H1 (cell line): ENCODE measurements at regions not wholly inside any gene's neighbourhood (a gene's known extent, or its start where the extent isn't known, plus 50 kb on each side); places are given as distances from the start of the nearest gene placed in this dataset.

Experiments
- CTCF ChIA-PET: fragments of 300-600 bp; sonication (Branson Sonifier 250); formaldehyde crosslinking; loops from one replicate; lab custom pipeline; 2021; ENCODE audit not compliant: partially characterized antibody; lab: Charles Lee
- POLR2A ChIA-PET: fragments of 300-600 bp; sonication (Branson Sonifier 250); formaldehyde crosslinking; loops from one replicate; lab custom pipeline; 2021; ENCODE audit warnings: inconsistent platforms; ENCODE audit not compliant: partially characterized antibody; lab: Charles Lee
- DNase-seq, 2 experiments: peaks; one replicate each; pipeline versions ENCODE4 v3.0.0 to v3.0.0-alpha.2; 2010 to 2022; ENCODE audit warnings: low spot score in 2 of 2, low read depth in 1 of 2, mixed read lengths in 1 of 2
- FAIRE-seq: peaks from 2 replicates; lab custom pipeline; 2011; peaks lifted over from hg19 to GRCh38; lab: Jason Lieb, UNC
- H2AFZ ChIP-seq: 2 replicates; pipeline ENCODE4 v1.8.1; 2012; ENCODE audit warnings: low read length, inconsistent platforms
- H2AK5ac ChIP-seq: 2 replicates; pipeline ENCODE4 v1.6.1; 2013; ENCODE audit warnings: low read depth, low read length
- H2BK120ac ChIP-seq: replicated peaks from 2 replicates; pipeline ENCODE3; 2013; ENCODE audit warnings: low read depth, low read length, inconsistent platforms
- H2BK12ac ChIP-seq: 2 replicates; pipeline ENCODE4 v1.6.1; 2013; ENCODE audit warnings: low read depth, low read length
- H2BK15ac ChIP-seq: 2 replicates; pipeline ENCODE4 v1.6.1; 2013; ENCODE audit warnings: low read length
- H2BK20ac ChIP-seq: 2 replicates; pipeline ENCODE4 v1.6.1; 2013; ENCODE audit warnings: low read length
- H2BK5ac ChIP-seq: 2 replicates; pipeline ENCODE4 v1.6.1; 2013; ENCODE audit warnings: low read depth, low read length
- H3K14ac ChIP-seq: 2 replicates; pipeline ENCODE4 v1.6.1; 2013; ENCODE audit warnings: inconsistent platforms; ENCODE audit not compliant: insufficient read length
- H3K18ac ChIP-seq: 2 replicates; pipeline ENCODE4 v1.6.1; 2013; ENCODE audit warnings: low read length; ENCODE audit errors: extremely low read depth
- H3K23ac ChIP-seq: 2 replicates; pipeline ENCODE4 v1.6.1; 2013; ENCODE audit warnings: inconsistent platforms; ENCODE audit not compliant: insufficient read length
- H3K23me2 ChIP-seq: 2 replicates; pipeline ENCODE4 v1.6.1; 2013; ENCODE audit warnings: low read depth, low read length
- H3K27ac ChIP-seq: 2 replicates; pipeline ENCODE4 v1.6.1; 2011; ENCODE audit warnings: low read depth, low read length, inconsistent platforms
- H3K27me3 ChIP-seq, 4 experiments: replicated peaks in 1 of 4; 1 replicate in 1 of 4; 2 replicates in 3 of 4; pipeline versions ENCODE4 v1.6.1 to v1.8.1; 2011 to 2013; ENCODE audit warnings: low read length in 3 of 4, mild to moderate bottlenecking in 3 of 4, inconsistent platforms in 2 of 4, mixed read lengths in 2 of 4, moderate library complexity in 1 of 4; ENCODE audit not compliant: control insufficient read depth in 3 of 4, insufficient read depth in 3 of 4; ENCODE audit errors: extremely low read depth in 1 of 4
- H3K36me3 ChIP-seq, 4 experiments: 2 replicates each; pipeline versions ENCODE4 v1.6.1 to v1.8.1; 2011 to 2013; ENCODE audit warnings: mild to moderate bottlenecking in 4 of 4, low read length in 3 of 4, moderate library complexity in 2 of 4, control low read depth in 1 of 4, inconsistent platforms in 1 of 4; ENCODE audit not compliant: insufficient read depth in 4 of 4, control insufficient read depth in 2 of 4
- H3K4ac ChIP-seq: replicated peaks from 2 replicates; pipeline ENCODE3; 2013; ENCODE audit warnings: low read length, low read depth, mixed read lengths, inconsistent platforms; ENCODE audit not compliant: insufficient read length
- H3K4me1 ChIP-seq, 4 experiments: replicated peaks in 1 of 4; 1 replicate in 1 of 4; 2 replicates in 3 of 4; pipeline versions ENCODE4 v1.6.1 to v1.8.1; 2011 to 2013; ENCODE audit warnings: low read length in 3 of 4, inconsistent platforms in 2 of 4, mixed read lengths in 1 of 4; ENCODE audit not compliant: insufficient read depth in 4 of 4, control insufficient read depth in 3 of 4
- H3K4me2 ChIP-seq, 2 experiments: 2 replicates each; pipeline versions ENCODE4 v1.6.1 to v1.8.1; 2011 to 2013; ENCODE audit warnings: low read depth in 2 of 2, low read length in 2 of 2, control low read depth in 1 of 2, inconsistent platforms in 1 of 2, mild to moderate bottlenecking in 1 of 2; ENCODE audit not compliant: insufficient read depth in 1 of 2
- H3K4me3 ChIP-seq, 4 experiments: fragments of 200-600, 300-600 bp in 1 of 4; sonication (generic), shearing (Covaris generic), sonication (Bioruptor Twin) in 1 of 4; 2 replicates each; pipeline versions ENCODE4 v1.5.1 to v1.8.1; 2011 to 2016; ENCODE audit warnings: low read length in 4 of 4, low read depth in 3 of 4, control low read depth in 2 of 4, inconsistent platforms in 2 of 4, mild to moderate bottlenecking in 2 of 4, mixed read lengths in 1 of 4, moderate library complexity in 1 of 4; ENCODE audit not compliant: insufficient read depth in 2 of 4; ENCODE audit errors: extremely low read depth in 1 of 4
- H3K56ac ChIP-seq: replicated peaks from 2 replicates; pipeline ENCODE3; 2013; ENCODE audit warnings: low read depth, mild to moderate bottlenecking, mixed read lengths, low read length, inconsistent platforms; ENCODE audit not compliant: insufficient read length
- H3K79me1 ChIP-seq: 2 replicates; pipeline ENCODE4 v1.6.1; 2013; ENCODE audit warnings: low read depth, low read length, control low read depth
- H3K79me2 ChIP-seq, 2 experiments: 2 replicates each; pipeline versions ENCODE4 v1.6.1 to v1.8.1; 2012 to 2013; ENCODE audit warnings: low read length in 2 of 2, mild to moderate bottlenecking in 2 of 2, inconsistent platforms in 1 of 2; ENCODE audit not compliant: insufficient read depth in 2 of 2, control insufficient read depth in 1 of 2
- H3K9ac ChIP-seq, 4 experiments: replicated peaks in 1 of 4; 1 replicate in 1 of 4; 2 replicates in 3 of 4; pipeline versions ENCODE4 v1.6.1 to v1.8.1; 2011 to 2013; ENCODE audit warnings: low read depth in 3 of 4, low read length in 3 of 4, control low read depth in 2 of 4, mild to moderate bottlenecking in 2 of 4, moderate library complexity in 2 of 4, inconsistent platforms in 1 of 4; ENCODE audit errors: extremely low read depth in 1 of 4
- H3K9me3 ChIP-seq, 2 experiments: 2 replicates each; pipeline versions ENCODE4 v1.6.1 to v1.8.1; 2012 to 2013; ENCODE audit warnings: mild to moderate bottlenecking in 2 of 2, moderate library complexity in 2 of 2, control low read depth in 1 of 2, inconsistent platforms in 1 of 2, low read depth in 1 of 2, low read length in 1 of 2, mixed read lengths in 1 of 2; ENCODE audit not compliant: insufficient read depth in 2 of 2
- H4K20me1 ChIP-seq, 2 experiments: replicated peaks in 1 of 2; 2 replicates each; pipeline versions ENCODE3 to v1.8.1; 2011 to 2013; ENCODE audit warnings: inconsistent platforms in 2 of 2, low read length in 2 of 2, mild to moderate bottlenecking in 1 of 2; ENCODE audit not compliant: insufficient read depth in 2 of 2, control insufficient read depth in 1 of 2
- H4K5ac ChIP-seq: 2 replicates; pipeline ENCODE4 v1.6.1; 2013; ENCODE audit warnings: low read length, low read depth, mixed read lengths, inconsistent platforms; ENCODE audit not compliant: insufficient read length
- H4K8ac ChIP-seq: 2 replicates; pipeline ENCODE4 v1.8.0; 2013; ENCODE audit warnings: mild to moderate bottlenecking, moderate library complexity, low read length, inconsistent platforms; ENCODE audit not compliant: insufficient read depth; ENCODE audit errors: extremely low read depth
- H4K91ac ChIP-seq: replicated peaks from 2 replicates; pipeline ENCODE3; 2013; ENCODE audit warnings: low read length, mixed read lengths, inconsistent platforms; ENCODE audit not compliant: insufficient read length
- ASH2L ChIP-seq: fragments of 200-600, 300-600 bp; sonication (generic); IDR thresholded peaks from one replicate; pipeline ENCODE4 v1.7.1; 2017; ENCODE audit warnings: low read length
- BACH1 ChIP-seq: IDR thresholded peaks from 2 replicates; pipeline ENCODE4 v1.6.1; 2012; ENCODE audit warnings: low read length, improper control_type of control experiment
- CHD2 ChIP-seq: IDR thresholded peaks from 2 replicates; pipeline ENCODE4 v1.6.1; 2012; ENCODE audit warnings: low read length, improper control_type of control experiment
- CTCF ChIP-seq, 3 experiments: IDR thresholded peaks; 1 replicate in 2 of 3; 2 replicates in 1 of 3; pipeline versions ENCODE4 v1.5.1 to v1.6.1; 2011; ENCODE audit warnings: low read length in 3 of 3, mild to moderate bottlenecking in 3 of 3, inconsistent platforms in 2 of 3, low read depth in 1 of 3, moderate library complexity in 1 of 3; ENCODE audit not compliant: insufficient read depth in 1 of 3; ENCODE audit errors: control extremely low read depth in 1 of 3
- KDM1A ChIP-seq: fragments of 200-600, 300-600 bp; sonication (generic); IDR thresholded peaks from 2 replicates; pipeline ENCODE4 v1.7.1; 2016; ENCODE audit warnings: mild to moderate bottlenecking, low read length, borderline replicate concordance
- PHF8 ChIP-seq: fragments of 200-600 bp; sonication (generic); conservative IDR thresholded peaks from 2 replicates; pipeline ENCODE4 v1.7.1; 2012; ENCODE audit warnings: low read depth, mild to moderate bottlenecking, inconsistent platforms, low read length, moderate library complexity
- RAD21 ChIP-seq, 2 experiments: IDR thresholded peaks in 1 of 2; conservative IDR thresholded peaks in 1 of 2; 2 replicates each; pipeline ENCODE4 v1.6.1; 2011; ENCODE audit warnings: low read depth in 2 of 2, low read length in 2 of 2, improper control_type of control experiment in 1 of 2, inconsistent platforms in 1 of 2, mild to moderate bottlenecking in 1 of 2, moderate library complexity in 1 of 2
- SP1 ChIP-seq: IDR thresholded peaks from 2 replicates; pipeline ENCODE4 v1.6.1; 2011; ENCODE audit warnings: low read depth, low read length
- SUZ12 ChIP-seq: fragments of 200-600 bp; sonication (generic); IDR thresholded peaks from 2 replicates; pipeline ENCODE4 v1.6.1; 2012; ENCODE audit warnings: mild to moderate bottlenecking, inconsistent platforms, low read length, moderate library complexity, mixed read lengths
- ZNF274 ChIP-seq: IDR thresholded peaks from 2 replicates; pipeline ENCODE4 v1.7.0; 2012; ENCODE audit warnings: low read length, borderline replicate concordance; ENCODE audit errors: extremely low read depth
- WGBS, 2 experiments: shearing (Covaris generic) in 1 of 2; methylation state at CpG; one replicate each; pipeline versions ENCODE4 v1.1.6 to v1.1.7; 2013 to 2015; ENCODE audit warnings: low lambda C conversion rate in 2 of 2, mixed read lengths in 2 of 2, inconsistent platforms in 1 of 2, low coverage in 1 of 2, missing lambda C conversion rate in 1 of 2; ENCODE audit not compliant: insufficient replicate concordance in 2 of 2, insufficient coverage in 1 of 2, insufficient read length in 1 of 2; ENCODE audit errors: extremely low coverage in 1 of 2, missing lambda C conversion rate in 1 of 2; 5-methylcytosine and 5-hydroxymethylcytosine counted together

- H3K23me2 ChIP-seq = no peaks in the 10 kb centered on the region
- no peak overlapping the region for H4K5ac ChIP-seq
- peaks cover 0 to 6% (median 2%) of the 10 kb centered on the region in 4 experiments; a peak in 5 of 7 replicates for H3K4me1 ChIP-seq
- no peak overlapping the region for H3K9ac ChIP-seq
- peak overlapping the region; percentile 83; the same call in 1 of the 2 replicates for H2BK20ac ChIP-seq
- H3K4me3 ChIP-seq = no peak overlapping the region
- no peaks in the 10 kb centered on the region for H3K79me1 ChIP-seq
- no peaks in the 10 kb centered on the region for H4K20me1 ChIP-seq
- 89% methylated on average over 5 of the region's 5 CpGs; no CpG with 5 or more reads in 1 of the 2 experiments for WGBS, 2 experiments
- H2BK15ac ChIP-seq = 0 out of 2 replicates have a peak overlapping the region, but pooled peaks have one; percentile 2
- CTCF ChIA-PET = interaction anchor here (1.1 kb wide), 2 partner anchors 8 to 12 kb away, joined by 3 to 5 read pairs; no protein-coding TSS in a partner anchor
- H3K27me3 ChIP-seq = no peaks in the 10 kb centered on the region
- no peak overlapping the region for H2BK120ac ChIP-seq
- no peak overlapping the region for H3K14ac ChIP-seq
- H3K79me2 ChIP-seq = no peaks in the 10 kb centered on the region
- no peak overlapping the region for H3K27ac ChIP-seq
- H2AK5ac ChIP-seq = no peak overlapping the region
- no peaks in the 10 kb centered on the region for H3K36me3 ChIP-seq
- H4K8ac ChIP-seq = no peak overlapping the region
- H2BK5ac ChIP-seq = no peak overlapping the region
- H2AFZ ChIP-seq = no peak overlapping the region
- FAIRE-seq (no peak), DNase-seq (no peak)
- H3K9me3 ChIP-seq = no peaks in the 10 kb centered on the region
- no peak overlapping the region for H4K91ac ChIP-seq
- no peak overlapping the region for H3K4ac ChIP-seq
- POLR2A ChIA-PET = no interaction called here
- no peak overlapping the region for H3K4me2 ChIP-seq
- H3K18ac ChIP-seq = no peak overlapping the region
- H3K56ac ChIP-seq = no peak overlapping the region
- H3K23ac ChIP-seq = no peak overlapping the region
- H2BK12ac ChIP-seq = no peak overlapping the region
- TF ChIP-seq SP1 = no peak
- no peak for TF ChIP-seq RAD21 (IDR thresholded peaks at IDR 0.05 in 1 of 2, conservative IDR thresholded peaks at IDR 0.05 in 1 of 2; ENCODE audit: low read depth in 2 of 2, low read length in 2 of 2)
- TF ChIP-seq PHF8 = no peak
- TF ChIP-seq CTCF (IDR thresholded peaks at IDR 0.05; ENCODE audit: control extremely low read depth in 1 of 3, insufficient read depth in 1 of 3, low read depth in 1 of 3, low read length in 3 of 3) = no peak
- TF ChIP-seq ZNF274 = no peak
- no peak for TF ChIP-seq CHD2
- TF ChIP-seq ASH2L = no peak
- no peak for TF ChIP-seq SUZ12
- TF ChIP-seq KDM1A = no peak
- no peak for TF ChIP-seq BACH1
These were observed 116.4 kb downstream of the NPIPB5 start for GRCh38 chr16:22627043-22627442.
